B cell (primary cell): ENCODE measurements at regions not wholly inside any gene's neighbourhood (a gene's known extent, or its start where the extent isn't known, plus 50 kb on each side); places are given as distances from the start of the nearest gene placed in this dataset.

Source experiments
- CTCF ChIP-seq: fragments of 200-600 bp; IDR thresholded peaks from one replicate; pipeline ENCODE4 v1.8.0; 2022; ENCODE audit warnings: antibody characterized with exemption, mild to moderate bottlenecking
- EZH2 ChIP-seq: IDR thresholded peaks from 2 replicates; pipeline ENCODE4 v1.6.1; 2012; ENCODE audit warnings: borderline replicate concordance, low read depth, mild to moderate bottlenecking, moderate library complexity, low read length; ENCODE audit not compliant: insufficient read depth, poor library complexity, severe bottlenecking

GRCh38 chr6:150788089-150788488 lies 77.4 kb upstream of the MTHFD1L start:
- TF ChIP-seq CTCF (no peak), EZH2 (no peak)
